DMS153 (cell line): ENCODE measurements at regions not wholly inside any gene's neighbourhood (a gene's known extent, or its start where the extent isn't known, plus 50 kb on each side); places are given as distances from the start of the nearest gene placed in this dataset.
A peak's percentile ranks its signal among the peaks of the same experiment; 100 is the strongest.
"Not testable (repeated sequence)": the region's sequence is repeated elsewhere in the genome, so short reads cannot be mapped to it uniquely, and the experiment has no call there.

Experiments used
- DNase-seq: peaks from one replicate; lab custom pipeline; 2025; lab: John Stamatoyannopoulos, UW

GRCh38 chr2:121818546-121818945, 63.1 kb downstream of the TSN start:
- no peak for DNase-seq

DNA sequence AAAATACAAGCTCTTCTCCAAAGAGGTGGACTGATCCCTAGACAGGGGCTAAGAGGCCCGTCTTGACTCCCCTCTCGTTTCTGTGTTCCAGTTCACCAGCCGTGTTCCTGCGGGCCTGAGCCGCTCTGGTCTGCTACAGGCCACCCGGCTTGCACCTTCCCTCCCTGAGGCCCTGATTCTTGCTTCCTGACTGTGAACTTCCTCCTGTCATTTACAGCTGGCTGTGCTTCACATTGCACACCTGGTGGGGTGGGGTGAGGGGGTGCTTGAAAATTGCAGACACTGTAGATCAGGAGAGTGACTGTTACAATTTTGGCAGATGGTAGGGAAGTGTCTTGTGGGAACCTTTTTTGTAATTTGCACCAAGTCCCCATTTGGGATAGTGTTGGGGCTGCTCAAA, 64.4 kb downstream of the TSN start:
- DNase-seq, result no peak

- no peak for DNase-seq
These were observed 66.2 kb downstream of the TSN start for GRCh38 chr2:121821476-121822158.

- DNase-seq, result no peak
These were observed 68.8 kb downstream of the TSN start for GRCh38 chr2:121824264-121824663.

- DNase-seq, result peak; percentile 98
These were observed 69.8 kb downstream of the TSN start for GRCh38 chr2:121825003-121825950.

- DNase-seq, result peak; percentile 39
These were observed 70.6 kb downstream of the TSN start for GRCh38 chr2:121826036-121826435.

- no peak for DNase-seq
These were observed 72.9 kb downstream of the TSN start for GRCh38 chr2:121828281-121828731.

DNA sequence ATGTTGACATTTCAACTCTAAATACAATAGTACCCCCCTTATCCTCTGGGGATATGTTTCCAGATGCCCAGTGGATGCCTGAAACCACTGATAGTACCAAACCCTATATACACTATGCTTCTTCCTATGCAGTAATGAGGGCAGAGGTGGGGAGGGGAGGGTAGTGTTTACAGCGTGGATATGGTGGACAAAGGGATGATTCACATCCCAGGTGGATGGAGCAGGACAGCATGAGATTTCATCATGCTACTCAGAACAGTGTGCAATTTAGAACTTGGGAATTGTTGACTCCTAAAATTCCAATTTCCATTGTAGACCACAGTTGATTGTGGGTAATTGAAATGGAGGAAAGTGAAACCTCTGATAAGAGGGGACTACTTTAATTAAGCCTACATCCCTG, 75.4 kb downstream of the TSN start:
- DNase-seq, result no peak

GRCh38 chr2:121831841-121832240, 76.4 kb downstream of the TSN start:
- DNase-seq, result no peak

- DNase-seq, result no peak
These were observed 77.2 kb downstream of the TSN start for GRCh38 chr2:121832412-121833357.

- no peak for DNase-seq
These were observed 77.9 kb downstream of the TSN start for GRCh38 chr2:121833358-121833723.

GRCh38 chr2:121836611-121837010, 81.2 kb downstream of the TSN start:
- DNase-seq, result no peak

- no peak for DNase-seq
These were observed 82.1 kb downstream of the TSN start for GRCh38 chr2:121837591-121837990.

DNA sequence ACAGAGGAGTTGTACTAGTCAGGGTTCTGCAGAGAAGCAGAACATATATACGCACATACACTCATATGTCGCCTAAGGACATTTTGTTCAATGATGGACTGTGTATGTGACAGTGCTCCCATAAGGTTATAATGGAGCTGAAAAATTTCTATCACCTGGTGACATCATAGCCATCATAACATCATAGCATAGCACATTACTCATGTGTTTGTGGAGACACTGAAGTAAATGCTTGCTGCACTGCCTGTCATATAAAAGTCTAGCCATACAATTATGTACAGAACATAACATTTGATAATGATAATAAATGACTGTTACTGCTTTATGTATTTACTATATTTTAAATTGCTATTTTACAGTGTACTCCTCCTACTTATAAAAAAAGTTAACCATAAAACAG, 83.1 kb downstream of the TSN start:
- no peak for DNase-seq

DNA sequence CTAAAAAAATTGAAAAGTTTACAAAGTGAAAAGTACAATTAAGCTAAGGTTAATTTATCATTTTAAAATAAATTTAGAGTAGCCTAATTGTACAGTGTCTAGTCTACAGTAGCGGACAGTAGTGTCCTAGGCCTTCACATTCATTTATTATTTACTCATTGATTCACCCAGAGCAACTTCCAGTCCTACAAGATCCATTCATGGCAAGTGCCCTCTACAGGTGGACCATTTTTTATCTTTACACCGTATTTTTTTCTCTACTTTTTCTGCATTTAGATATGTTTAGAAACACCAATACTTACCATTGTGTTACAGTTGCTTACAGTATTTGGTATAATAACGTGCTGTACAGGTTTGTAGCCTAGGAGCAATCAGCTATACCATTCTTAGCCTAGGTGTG, 84.1 kb downstream of the TSN start:
- DNase-seq, result no peak

DNA sequence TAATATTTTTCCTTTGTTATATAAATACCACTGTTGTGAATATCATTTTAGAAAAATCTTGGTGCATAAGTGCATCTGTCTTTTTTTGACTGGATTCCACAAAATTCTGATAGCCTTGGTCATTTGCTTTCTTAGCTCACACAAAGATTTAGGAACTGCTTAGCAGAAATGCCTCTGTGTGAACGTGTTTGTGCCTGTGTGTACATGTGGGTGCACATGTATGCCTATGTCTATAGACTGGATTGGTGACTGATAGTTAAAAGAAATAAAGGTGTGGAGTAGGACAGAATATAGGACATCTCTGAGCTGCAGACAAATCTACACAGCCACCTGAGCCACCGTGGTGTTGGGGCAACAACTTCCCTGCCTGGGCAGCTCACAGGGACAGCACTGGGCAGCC, 93.8 kb downstream of the TSN start:
- no peak for DNase-seq

DNA sequence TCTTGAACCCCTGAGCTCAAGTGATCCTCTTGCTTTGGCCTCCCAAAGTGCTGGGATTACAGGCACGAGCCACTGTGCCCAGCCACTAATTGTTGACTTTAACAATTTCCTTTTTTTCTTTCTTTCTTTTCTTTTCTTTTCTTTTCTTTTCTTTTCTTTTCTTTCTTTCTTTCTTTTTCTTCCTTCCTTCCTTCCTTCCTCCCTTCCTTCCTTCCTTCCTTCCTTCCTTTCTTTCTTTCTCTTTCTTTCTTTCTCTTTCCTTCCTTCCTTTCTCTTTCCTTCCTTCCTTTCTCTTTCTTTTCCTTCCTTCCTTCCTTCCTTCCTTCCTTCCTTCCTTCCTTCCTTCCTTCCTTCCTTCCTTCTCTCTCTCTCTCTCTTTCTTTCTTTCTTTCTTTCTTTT, 97.7 kb downstream of the TSN start:
- not testable (repeated sequence) for DNase-seq

DNA sequence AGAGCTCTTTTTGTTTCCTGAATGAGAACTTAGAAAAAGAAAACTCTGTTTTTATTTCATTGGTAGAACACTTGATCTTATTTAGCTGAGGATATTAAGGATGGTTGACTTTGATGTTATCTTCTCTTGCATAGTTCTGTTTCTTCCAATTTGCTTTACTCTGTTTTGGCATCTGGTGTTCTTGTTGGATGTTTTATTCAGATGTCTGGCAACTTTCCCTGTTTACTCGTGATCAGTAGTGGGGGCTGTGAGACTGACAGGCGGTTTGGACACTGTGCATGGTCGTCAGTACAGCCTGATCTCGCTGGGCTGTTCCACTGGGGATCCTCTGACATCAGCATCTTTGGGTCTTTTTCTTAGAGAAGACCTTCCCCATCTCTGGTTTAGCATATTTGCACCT, 100.1 kb downstream of the TSN start:
- DNase-seq, result no peak

- no peak for DNase-seq
These were observed 100.9 kb downstream of the TSN start for GRCh38 chr2:121856360-121856759.

DNA sequence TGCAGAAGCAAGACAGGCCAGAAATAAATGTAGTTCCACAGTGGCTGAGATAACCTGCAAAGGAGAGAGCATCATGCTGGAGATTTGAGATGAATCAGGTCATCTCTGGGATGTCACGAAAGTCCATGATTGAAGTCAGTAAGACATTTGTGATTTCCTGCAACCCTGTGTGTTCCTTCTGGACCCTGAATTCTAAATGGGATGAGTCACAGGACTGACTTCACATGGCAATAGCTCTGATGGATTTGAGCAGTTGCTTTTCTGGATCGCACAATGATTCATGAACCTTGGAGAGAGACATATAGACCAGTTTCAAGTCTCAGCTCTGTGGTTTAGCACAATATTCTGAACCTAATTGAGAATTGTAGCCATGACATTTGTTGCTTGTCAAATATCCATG, 102.9 kb downstream of the TSN start:
- no peak for DNase-seq

GRCh38 chr2:121858847-121859246, 103.4 kb downstream of the TSN start:
- DNase-seq, result no peak
